Aorta (tissue), 5 donors: ENCODE measurements at regions not wholly inside any gene's neighbourhood (a gene's known extent, or its start where the extent isn't known, plus 50 kb on each side); places are given as distances from the start of the nearest gene placed in this dataset.
A peak's percentile ranks its signal among the peaks of the same experiment; 100 is the strongest.

Experiments used
- ATAC-seq: fragments of 200-7000 bp; cut with Tn5 transposase; one replicate; pipeline ENCODE4 v1.9.1; 2022; ENCODE audit warnings: moderate library complexity; ENCODE audit not compliant: low FRiP score
- DNase-seq, 2 donors: peaks; one replicate each; pipeline ENCODE4 v3.0.0-alpha.2; 2020
- H3K27ac ChIP-seq, 2 donors: one replicate each; pipeline ENCODE4 v1.5.1; 2013; ENCODE audit warnings: low read length in 2 of 2, mild to moderate bottlenecking in 2 of 2, moderate library complexity in 2 of 2, control low read depth in 1 of 2, inconsistent platforms in 1 of 2, low read depth in 1 of 2
- H3K27me3 ChIP-seq, 2 donors: one replicate each; pipeline ENCODE4 v1.6.1; 2013; ENCODE audit warnings: control low read depth in 1 of 2, low read length in 1 of 2, mild to moderate bottlenecking in 1 of 2, moderate library complexity in 1 of 2; ENCODE audit not compliant: insufficient read depth in 2 of 2, control insufficient read depth in 1 of 2
- H3K36me3 ChIP-seq, 2 donors: one replicate each; pipeline ENCODE4 v1.6.1; 2013; ENCODE audit warnings: control low read depth in 1 of 2, low read length in 1 of 2, mild to moderate bottlenecking in 1 of 2; ENCODE audit not compliant: insufficient read depth in 2 of 2, control insufficient read depth in 1 of 2
- H3K4me1 ChIP-seq, 2 donors: one replicate each; pipeline ENCODE4 v1.6.1; 2013; ENCODE audit warnings: low read length in 2 of 2, control low read depth in 1 of 2, mild to moderate bottlenecking in 1 of 2, moderate library complexity in 1 of 2; ENCODE audit not compliant: insufficient read depth in 2 of 2, control insufficient read depth in 1 of 2
- H3K4me3 ChIP-seq, 2 donors: one replicate each; pipeline ENCODE4 v1.5.1; 2013; ENCODE audit warnings: low read length in 2 of 2, control low read depth in 1 of 2, mild to moderate bottlenecking in 1 of 2
- H3K9me3 ChIP-seq: one replicate; pipeline ENCODE4 v1.6.1; 2013; ENCODE audit warnings: mild to moderate bottlenecking, low read length; ENCODE audit not compliant: control insufficient read depth
- WGBS, 2 donors: extraction: QIAGEN DNeasy Blood & Tissue Kit; methylation state at CpG; one replicate each; pipeline ENCODE4 v1.1.7; 2013; 5-methylcytosine and 5-hydroxymethylcytosine counted together
- intact Hi-C, 2 donors: fragments of 100-400 bp; cut with DNase I; formaldehyde crosslinking; loops; one replicate each; pipeline versions ENCODE4 v1.14.2 to v1.15.0; 2022
- donor health status: healthy with polysubstance abuse.
- donor health status: Bipolar disorder and iron deficiency.
- donor health status: DM: no; HTN: no; CAD: no.
- donor health status: DM: no; HTN: no; CAD: no.
- donor health status: DM: yes; HTN: yes; CAD: no.

- WGBS, 2 donors, result 76 to 83% methylated on average over 5 of the region's 5 CpGs
- H3K27ac ChIP-seq, result no peak overlapping the region
- H3K9me3 ChIP-seq, result peaks cover 2% of the 10 kb centered on the region
- intact Hi-C loops, result no loop called here
- H3K36me3 ChIP-seq, result no peaks in the 10 kb centered on the region
- no peak overlapping the region for H3K4me3 ChIP-seq
- no peak for ATAC-seq
- H3K27me3 ChIP-seq, result no peaks in the 10 kb centered on the region
- no peak for DNase-seq
- H3K4me1 ChIP-seq, result no peaks in the 10 kb centered on the region
Measured at GRCh38 chr2:239640210-239640609, 239.4 kb upstream of the HDAC4 start.

GRCh38 chr2:239639421-239640185 is 238.8 kb upstream of the HDAC4 start:
- Histone ChIP-seq H3K9me3 (peaks cover 2% of the 10 kb centered on the region), H3K27me3 (no peaks in the 10 kb centered on the region), H3K27ac (no peak overlapping the region), H3K36me3 (no peaks in the 10 kb centered on the region), H3K4me3 (no peak overlapping the region), H3K4me1 (no peaks in the 10 kb centered on the region)
- WGBS, 2 donors, result 83% methylated on average over 5 of the region's 5 CpGs
- ATAC-seq (no peak), DNase-seq (no peak)
- intact Hi-C loops, result no loop called here

DNA sequence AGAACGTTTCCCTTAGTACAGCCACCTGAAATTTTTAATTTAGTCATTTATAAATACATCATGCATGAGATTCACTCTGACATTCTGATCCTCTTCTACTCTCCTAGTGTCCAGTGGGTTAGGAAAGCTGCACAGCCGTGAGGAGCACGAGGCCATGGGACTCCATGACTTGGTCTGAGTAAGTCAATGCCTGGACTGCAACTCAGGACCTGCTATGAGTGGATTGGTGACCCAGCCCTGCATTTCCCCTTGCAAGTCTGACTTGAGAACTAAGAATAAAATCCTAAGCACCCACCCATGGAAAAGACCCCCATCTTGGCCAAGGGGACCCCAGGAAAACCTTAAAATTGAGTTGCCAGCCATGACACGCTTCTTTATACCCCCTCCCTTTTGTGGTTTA is 237.6 kb upstream of the HDAC4 start:
- WGBS, 2 donors, result 75 to 83% methylated on average over 4 of the region's 4 CpGs
- ATAC-seq (no peak), DNase-seq (no peak)
- Histone ChIP-seq H3K36me3 (no peaks in the 10 kb centered on the region), H3K4me1 (no peaks in the 10 kb centered on the region), H3K27ac (no peak overlapping the region), H3K27me3 (no peaks in the 10 kb centered on the region), H3K9me3 (peaks cover 2% of the 10 kb centered on the region), H3K4me3 (no peak overlapping the region)
- intact Hi-C loops, result no loop called here

GRCh38 chr2:239636808-239637207 is 236.0 kb upstream of the HDAC4 start:
- H3K36me3 ChIP-seq, result no peaks in the 10 kb centered on the region
- no peaks in the 10 kb centered on the region for H3K27me3 ChIP-seq
- H3K4me1 ChIP-seq, result no peaks in the 10 kb centered on the region
- intact Hi-C loops, result no loop called here
- H3K9me3 ChIP-seq, result peaks cover 2% of the 10 kb centered on the region
- H3K4me3 ChIP-seq, result no peak overlapping the region
- ATAC-seq (no peak), DNase-seq (no peak)
- WGBS, 2 donors, result 74 to 77% methylated on average over 3 of the region's 3 CpGs
- H3K27ac ChIP-seq, result no peak overlapping the region

DNA sequence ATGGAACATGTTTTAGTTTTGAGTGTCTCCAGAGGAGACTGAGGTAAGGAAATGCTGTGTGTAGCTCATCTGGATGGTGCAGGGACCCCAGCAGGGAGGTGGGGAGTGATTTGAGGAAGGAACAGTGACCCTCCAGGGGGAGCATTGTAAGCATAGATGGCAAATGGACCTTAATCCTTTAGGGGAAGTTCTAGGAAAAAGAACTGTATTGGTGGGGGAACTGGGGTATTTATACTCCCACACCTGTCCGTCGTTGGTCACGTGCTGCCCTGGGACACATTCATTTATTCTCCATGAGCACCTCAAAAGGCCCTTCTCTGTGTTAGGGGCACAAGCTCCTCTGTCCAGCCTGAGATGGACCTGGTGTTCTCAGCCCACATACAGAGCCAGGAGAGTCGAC is 233.9 kb upstream of the HDAC4 start:
- Histone ChIP-seq H3K4me3 (no peak overlapping the region), H3K4me1 (no peaks in the 10 kb centered on the region), H3K27ac (no peak overlapping the region), H3K36me3 (no peaks in the 10 kb centered on the region), H3K9me3 (peaks cover 2% of the 10 kb centered on the region), H3K27me3 (no peaks in the 10 kb centered on the region)
- DNase-seq (no peak), ATAC-seq (no peak)
- intact Hi-C loops, result no loop called here
- WGBS, 2 donors, result 93 to 94% methylated on average over 4 of the region's 4 CpGs

DNA sequence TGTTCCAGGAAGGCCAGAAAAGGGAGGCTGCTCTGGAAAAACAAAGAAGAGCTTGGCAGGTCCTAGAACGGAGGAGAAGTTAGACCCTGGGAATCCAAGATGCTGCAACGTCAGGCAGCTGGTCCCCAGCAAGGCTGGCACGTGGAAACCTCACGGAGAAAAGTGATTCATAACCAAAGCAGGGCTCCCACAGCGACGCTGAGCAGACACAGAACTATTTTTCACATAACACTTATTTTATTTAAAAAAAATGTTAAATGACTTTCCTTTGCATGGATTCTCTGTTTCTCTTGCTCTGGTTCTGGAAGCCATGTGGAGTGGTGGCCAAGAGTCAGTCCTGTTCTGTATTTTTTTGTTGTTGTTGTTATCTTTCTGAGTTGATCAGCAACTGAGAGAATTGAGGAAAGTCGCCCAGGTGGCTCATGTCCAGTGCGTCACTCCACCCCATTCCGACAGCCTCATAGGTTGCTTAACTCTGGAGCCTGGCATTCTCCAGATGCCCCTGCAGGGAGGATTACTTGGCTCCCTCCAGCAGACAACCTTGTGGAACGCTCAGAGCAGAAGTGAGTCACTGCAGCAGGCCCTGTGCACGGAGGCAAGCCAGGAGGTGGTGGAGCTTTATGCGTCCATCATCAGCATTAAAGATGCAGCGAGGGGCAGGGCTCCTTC is 229.9 kb upstream of the HDAC4 start:
- Histone ChIP-seq H3K27me3 (no peaks in the 10 kb centered on the region), H3K4me3 (no peak overlapping the region), H3K27ac (peak overlapping the region in 1 of 2 donors; percentile 1), H3K4me1 (no peaks in the 10 kb centered on the region), H3K9me3 (no peaks in the 10 kb centered on the region), H3K36me3 (no peaks in the 10 kb centered on the region)
- intact Hi-C loops, result loop anchor here in 1 of 2 donors (2.0 kb wide), 1 partner anchor 126 kb away; no protein-coding TSS in a partner anchor
- ATAC-seq (peak; percentile 53), DNase-seq (peak in 1 of 2 donors; percentile 72)
- WGBS, 2 donors, result 27 to 31% methylated on average over 13 of the region's 13 CpGs

DNA sequence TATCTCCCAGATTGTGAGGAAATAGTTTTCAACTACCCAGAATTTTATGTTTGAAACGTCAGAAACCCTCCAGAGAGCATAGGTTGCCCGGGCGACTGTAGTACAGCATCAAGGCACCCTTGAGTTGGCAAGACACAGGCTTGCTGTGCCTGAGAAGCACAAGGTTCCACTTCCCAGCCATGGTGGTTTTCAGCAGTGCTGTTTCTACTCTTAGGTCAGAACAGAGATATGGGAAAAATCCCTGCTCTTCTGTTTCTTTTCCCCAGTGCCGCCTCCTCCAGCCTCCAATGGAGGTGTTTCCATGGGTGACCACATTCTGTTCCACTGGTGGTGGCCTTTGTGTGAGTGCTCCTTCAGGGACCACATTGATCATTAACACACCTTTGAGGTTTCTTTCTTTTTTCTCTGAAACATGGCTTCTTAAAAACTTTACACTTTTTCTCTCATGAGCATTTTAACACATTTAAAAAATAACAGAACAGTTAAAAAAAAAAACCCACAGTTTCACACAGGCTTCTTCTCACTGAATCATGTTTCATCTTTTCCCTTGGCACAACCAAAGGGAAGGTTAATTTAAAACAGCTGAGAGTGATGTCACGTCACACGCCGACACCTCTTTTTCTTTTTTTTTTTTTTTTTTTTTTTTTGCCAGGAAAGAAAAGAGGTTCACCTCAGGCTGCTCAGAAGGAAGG is 229.3 kb upstream of the HDAC4 start:
- WGBS, 2 donors, result 60 to 65% methylated on average over 7 of the region's 7 CpGs
- ATAC-seq (no peak), DNase-seq (no peak)
- no peaks in the 10 kb centered on the region for H3K9me3 ChIP-seq
- H3K27me3 ChIP-seq, result no peaks in the 10 kb centered on the region
- H3K27ac ChIP-seq, result no peak overlapping the region
- H3K4me1 ChIP-seq, result no peaks in the 10 kb centered on the region
- no peak overlapping the region for H3K4me3 ChIP-seq
- intact Hi-C loops, result loop anchor here in 1 of 2 donors (2.0 kb wide), 1 partner anchor 127 kb away; no protein-coding TSS in a partner anchor
- no peaks in the 10 kb centered on the region for H3K36me3 ChIP-seq

DNA sequence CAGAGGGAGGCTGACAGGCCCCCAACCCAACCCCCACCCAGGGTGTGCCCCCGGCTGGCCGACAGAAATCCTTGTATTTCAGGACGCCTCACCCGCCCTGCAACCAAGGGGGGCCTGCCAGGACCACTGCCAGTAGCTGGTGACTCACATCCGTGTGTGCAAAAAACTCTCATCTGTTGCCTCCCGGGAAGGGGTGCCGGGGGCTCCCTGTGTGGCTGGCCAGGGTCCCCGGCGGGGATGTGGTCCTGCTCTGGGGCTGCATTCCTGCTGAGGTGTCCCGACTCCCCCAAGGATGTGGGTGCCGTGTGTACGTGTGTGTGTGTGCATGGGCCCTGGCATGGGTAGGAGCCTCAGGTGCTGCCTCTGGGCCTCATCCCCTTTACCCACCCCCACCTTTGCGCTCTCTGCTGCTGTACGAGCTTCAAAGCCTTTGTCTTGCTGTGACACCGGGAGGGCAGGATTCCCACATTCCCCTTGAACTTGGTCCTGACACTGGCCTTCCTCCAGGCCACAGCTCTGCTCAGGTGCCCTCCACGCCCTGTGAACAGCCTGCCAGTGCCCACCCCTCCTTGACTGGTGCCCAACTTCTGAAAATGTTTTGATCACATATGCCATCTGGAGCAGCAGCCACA is 226.3 kb upstream of the HDAC4 start:
- intact Hi-C loops, result no loop called here
- Histone ChIP-seq H3K27me3 (no peaks in the 10 kb centered on the region), H3K27ac (no peak overlapping the region), H3K36me3 (no peaks in the 10 kb centered on the region), H3K4me1 (no peaks in the 10 kb centered on the region), H3K4me3 (no peak overlapping the region), H3K9me3 (no peaks in the 10 kb centered on the region)
- 73% methylated on average over 16 of the region's 16 CpGs for WGBS, 2 donors
- ATAC-seq (no peak), DNase-seq (no peak)
